HG03135 (cell line): ENCODE measurements at regions not wholly inside any gene's neighbourhood (a gene's known extent, or its start where the extent isn't known, plus 50 kb on each side); places are given as distances from the start of the nearest gene placed in this dataset.

ENCODE experiments used
- ATAC-seq: cut with Tn5 transposase; IDR thresholded peaks from one replicate; pipeline ENCODE4 v1.9.1; 2021; ENCODE audit warnings: mild to moderate bottlenecking, moderate library complexity; ENCODE audit not compliant: unreplicated experiment

DNA sequence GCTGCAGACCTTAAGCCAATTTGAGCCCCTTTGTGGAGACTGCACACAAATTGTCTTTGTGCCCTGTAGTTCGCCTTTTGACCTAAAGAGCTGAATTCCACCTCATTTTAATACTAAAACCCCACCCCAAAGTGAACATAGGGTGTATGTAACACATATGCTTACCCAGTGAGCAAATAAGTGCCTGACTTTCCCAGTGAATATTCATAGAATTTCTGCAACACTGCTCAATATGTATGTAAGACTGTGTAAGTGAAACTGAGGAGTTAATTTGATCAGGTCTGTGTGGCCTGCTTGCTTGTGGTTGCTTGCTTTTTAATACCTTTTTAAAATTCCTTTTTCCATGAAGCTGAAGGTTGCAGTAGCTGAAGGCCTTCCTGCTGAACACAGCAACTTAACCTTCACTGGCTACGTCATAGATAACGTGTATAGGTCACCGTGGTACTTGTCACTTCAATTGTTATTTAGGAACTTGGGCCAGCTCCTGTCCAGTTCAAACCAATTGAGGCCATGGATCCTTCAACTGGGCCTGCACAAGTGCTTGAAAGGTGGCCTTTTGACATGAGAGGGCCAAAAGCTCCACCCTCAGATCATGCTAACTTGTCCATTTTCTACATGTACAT lies 131.7 kb upstream of the BTBD3 start:
- ATAC-seq: no peak

DNA sequence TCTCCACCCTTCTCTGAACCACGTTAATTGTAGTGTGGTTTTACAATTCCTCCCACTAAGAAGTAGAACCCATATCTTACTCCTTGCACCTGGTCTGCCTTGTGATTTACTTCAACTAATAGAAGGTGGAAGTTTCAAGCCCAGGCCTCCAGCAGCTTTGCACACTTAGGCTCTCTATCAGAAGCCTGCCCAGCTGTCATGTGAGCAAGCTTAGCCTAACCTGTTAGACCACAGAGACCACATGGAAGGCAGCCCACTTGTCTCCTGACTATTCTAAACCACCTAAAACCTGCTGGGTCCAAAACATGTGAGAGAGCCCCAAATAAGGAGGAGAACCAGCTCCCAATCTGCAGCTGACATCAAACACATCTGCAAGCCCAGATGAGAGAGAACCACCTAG lies 127.6 kb upstream of the BTBD3 start:
- no peak for ATAC-seq

- ATAC-seq: no peak
Observed at GRCh38 chr20:11791316-11791715, 126.4 kb upstream of the BTBD3 start.

- no peak for ATAC-seq
Observed at GRCh38 chr20:11791835-11792567, 125.7 kb upstream of the BTBD3 start.

DNA sequence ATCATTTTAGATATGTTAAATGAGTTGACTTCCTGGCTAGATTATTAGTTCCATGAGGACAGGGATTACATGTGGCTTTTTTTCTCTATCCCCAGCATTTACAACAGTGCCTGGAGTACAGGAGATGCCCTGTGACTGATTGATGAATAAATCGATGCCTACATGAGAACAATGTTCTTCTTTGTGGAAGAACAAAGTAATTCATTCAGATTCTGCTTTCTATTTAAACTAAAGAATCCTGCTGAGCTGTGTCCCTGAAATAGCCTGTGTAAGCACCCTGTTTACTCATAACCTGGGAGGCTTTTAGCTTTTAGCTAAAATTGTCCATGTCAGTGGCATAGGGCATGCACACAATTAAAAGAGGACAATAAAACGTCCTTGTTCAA lies 125.1 kb upstream of the BTBD3 start:
- no peak for ATAC-seq

DNA sequence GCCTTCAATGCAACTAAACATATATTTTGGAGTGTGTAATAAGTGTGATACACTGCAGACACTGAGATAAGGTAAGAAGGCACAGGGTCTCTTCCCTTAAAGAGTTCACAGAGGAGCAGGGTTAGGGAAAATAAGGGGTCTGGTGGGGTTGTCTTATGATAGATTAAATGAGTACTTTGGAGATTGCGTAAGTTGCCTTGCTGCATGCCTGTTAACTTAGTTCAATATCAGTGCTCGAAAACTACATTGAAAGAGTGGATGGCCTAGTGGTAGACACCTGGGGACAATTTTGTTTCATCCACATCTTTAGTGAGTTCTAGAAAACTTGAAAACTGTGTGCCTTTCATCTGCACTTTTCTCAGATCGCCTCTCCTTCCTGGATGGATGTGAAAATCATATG lies 123.2 kb upstream of the BTBD3 start:
- ATAC-seq: no peak

DNA sequence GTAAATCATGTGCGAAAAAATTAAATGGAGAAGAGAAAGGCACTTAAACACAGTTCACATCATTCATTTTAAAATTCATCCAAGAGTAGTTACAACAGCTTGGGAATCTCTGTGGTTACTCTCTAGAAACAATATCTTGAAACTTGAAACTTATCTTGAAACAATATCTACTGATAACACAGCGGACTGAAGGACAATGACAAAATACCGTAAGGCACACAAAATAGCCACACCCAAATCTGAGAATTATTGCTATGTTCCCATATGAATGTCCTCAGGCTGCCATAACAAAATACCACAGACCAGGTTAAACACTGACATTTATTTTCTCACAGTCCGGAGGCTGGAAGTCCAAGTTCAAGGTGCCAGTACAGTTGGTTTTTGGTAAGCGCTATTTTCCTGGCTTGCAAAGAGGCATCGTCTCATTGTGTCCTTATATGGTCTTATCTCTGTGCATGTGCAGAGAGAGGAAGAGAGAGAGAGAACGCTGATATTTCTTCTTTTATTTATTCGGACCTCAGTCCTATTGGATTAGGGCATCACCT lies 122.5 kb upstream of the BTBD3 start:
- ATAC-seq: no peak

DNA sequence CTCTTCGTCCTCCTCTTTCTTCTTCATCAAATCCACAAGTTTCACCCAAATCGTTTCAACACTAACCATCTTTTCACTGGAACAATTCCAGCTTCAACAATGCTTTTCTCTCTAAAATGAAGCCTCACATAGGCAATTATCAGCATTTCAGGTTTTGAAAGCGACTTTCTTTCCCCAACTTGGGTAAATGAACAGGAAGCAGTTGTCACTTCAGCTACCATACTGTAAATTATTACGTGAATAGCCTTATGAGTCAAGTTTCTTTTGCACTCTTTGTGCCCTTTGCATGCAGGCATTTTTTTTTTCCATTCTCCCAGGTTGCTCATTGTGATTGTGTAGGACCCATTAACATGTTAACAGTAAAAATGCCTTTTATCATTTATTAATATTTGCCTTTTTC lies 121.7 kb upstream of the BTBD3 start:
- no peak for ATAC-seq

DNA sequence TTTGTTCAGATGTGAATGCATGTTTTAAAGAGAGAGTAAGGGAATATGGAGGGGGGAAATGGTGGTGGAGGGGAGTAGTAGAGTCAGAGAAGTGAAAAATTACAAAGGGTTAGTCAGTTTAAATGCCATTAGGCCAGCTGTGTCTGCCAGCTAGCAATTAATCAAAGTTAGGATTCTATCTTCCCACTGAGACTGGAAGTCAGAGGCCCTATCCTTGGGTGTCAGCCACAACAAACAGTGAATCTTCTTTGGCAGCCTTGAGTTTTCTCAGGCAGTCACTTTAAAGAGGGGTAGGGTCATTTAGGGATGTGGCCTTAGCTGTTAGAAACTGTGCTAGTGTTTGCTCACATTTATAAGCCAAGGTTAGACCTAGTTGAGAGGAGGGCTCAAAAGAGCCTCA lies 120.5 kb upstream of the BTBD3 start:
- ATAC-seq: no peak

DNA sequence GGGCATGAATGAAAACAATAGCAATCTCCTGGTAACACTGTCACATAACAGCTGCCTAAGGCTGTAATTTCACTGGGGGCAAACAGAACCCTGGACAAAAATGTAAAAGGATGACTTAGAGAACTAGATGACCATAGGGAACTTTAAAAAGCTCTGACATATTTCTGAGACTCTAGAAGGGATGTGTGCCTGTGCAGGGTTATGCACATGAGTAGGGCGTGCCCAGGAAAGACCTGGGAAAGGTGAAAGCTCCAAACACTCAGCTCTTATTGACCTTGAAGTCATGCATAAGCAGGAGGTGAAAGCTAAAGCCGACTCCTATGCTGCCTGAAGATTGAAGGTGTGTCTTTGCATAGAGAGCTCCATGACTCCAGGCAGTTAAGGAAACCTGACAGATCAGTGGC lies 118.4 kb upstream of the BTBD3 start:
- ATAC-seq: no peak

DNA sequence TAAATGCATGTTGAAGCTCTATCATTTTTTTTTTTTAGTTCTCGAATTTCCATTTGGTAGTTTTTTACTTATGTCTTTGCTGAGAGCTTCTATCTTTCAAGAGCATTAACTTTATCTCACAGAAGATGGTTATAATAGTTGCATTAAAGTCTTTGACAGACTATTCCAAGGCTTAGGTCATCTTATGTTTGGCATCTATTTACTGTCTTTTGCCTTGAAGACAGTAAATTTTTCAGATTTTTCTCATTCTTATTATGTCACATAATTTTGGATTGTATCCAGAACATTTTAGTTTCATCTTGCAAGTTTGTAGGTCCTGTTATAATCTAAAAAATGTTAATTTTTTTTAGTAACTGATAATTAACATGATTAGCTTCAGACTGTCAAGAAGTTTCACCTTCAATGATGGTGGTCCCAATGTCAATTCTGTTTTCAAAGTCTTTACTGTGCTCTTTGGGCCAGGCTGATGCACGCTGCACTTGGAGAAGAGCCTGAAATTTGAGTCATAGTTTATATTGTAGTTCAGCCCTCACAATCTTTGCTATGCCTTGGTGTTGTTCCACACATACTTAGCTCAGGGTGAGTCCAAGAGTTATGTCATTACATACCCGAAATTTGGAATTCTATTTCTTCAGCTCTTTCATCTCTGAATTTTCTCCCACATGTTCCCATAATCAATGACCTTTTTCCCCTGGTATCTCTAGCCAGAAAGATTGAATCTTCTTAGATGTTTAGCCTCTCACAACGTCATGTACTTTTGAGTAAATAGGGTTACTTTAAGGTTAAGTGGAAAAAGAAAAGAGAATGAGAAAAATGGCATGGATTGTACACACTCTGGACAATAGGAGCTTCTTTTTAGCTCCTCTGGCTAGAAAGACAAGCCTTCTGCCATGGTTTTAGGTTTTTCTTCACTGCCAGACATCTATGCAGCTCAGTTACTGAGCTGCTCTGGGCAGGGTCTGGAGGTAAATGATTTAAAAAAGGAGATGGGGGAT lies 110.3 kb upstream of the BTBD3 start:
- ATAC-seq: no peak

GRCh38 chr20:11808841-11809240 lies 108.9 kb upstream of the BTBD3 start:
- no peak for ATAC-seq

DNA sequence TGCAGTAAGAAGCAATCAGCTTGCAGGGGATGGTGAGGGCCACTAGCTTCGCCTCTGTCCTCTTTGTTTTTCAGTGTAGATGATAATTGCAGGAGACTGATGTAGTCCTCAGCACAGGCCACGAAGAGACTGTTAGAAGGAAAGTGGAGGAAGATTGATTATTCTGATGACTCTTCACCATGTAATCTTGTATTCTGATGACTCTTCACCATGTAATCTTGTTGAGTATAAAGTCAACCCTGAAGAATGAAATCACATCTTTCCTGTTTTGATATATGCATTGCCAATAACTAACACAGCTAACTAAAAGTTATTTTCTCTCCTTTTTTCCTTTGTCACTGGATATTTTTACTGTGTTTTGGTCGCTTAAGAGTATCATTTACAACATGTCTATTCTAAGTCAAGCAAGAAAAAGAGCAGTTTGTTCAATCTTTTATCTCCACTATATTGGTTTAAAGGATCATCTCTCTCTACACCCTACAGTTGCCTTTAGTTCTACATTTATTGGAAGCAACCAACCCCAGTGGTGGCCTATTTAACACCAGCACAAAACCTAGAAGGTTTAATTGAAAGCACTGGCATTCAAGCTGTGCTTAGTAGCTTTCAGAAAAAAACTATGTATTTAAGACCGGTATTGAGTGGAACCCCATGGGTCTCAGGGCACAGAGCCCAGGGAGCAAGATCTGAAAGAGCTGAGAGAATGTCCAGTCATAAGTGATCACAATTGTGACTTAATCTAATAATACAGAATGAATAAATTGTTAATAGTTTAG lies 107.2 kb upstream of the BTBD3 start:
- ATAC-seq: no peak

DNA sequence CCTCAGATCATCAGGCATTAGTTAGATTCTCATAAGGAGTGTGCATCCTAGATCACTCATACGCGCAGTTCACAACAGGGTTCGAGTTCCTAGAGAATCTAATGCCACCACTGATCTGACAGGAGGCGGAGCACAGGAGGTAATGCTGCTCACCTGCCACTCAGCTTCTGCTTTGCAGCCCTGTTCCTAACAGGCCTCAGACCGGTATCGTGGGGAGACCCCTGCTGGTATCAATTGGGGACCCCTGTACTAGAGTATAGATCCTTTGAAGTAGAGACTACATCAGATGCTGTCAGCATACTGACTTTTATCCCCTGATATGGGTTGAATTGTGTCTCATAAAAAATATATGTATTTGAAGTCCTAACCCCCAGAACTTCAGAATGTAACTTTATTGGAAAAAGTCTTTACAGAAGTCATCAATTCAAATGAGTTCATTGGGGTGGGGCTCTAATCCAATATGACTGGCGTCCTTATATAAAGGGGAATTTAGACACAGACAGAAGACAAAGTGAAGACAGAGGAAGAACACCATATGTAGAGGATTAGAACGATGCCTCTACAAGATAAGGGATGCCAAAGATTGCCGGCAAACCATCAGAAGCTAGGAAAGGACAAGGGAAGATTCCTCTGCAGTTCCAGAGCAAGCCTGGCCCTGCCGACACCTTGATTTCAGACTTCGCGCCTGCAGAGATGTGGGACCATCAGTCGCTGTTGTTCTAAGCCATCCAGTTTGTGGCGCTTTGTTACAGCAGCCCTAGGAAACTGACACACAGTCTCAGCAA lies 104.4 kb upstream of the BTBD3 start:
- ATAC-seq: no peak

- ATAC-seq: no peak
Observed at GRCh38 chr20:11814267-11814666, 103.4 kb upstream of the BTBD3 start.

DNA sequence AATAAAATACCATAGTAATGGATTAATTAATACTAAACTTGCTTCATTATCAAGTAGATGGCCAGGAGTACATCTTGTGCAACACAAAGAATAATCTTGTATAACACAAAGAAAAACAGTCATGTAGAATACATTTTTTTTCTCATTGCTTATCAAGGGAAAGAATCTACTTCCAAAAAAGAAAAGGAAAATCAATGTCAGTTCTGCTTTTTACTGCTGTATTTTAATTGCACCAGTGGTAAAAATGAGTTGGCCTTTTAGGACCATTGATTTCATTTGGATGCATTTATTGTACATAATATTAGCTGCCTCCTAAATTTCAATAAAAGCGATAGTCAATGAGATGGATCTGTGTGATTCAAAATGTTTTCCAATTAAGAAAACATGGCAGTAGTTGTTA lies 96.9 kb upstream of the BTBD3 start:
- no peak for ATAC-seq

GRCh38 chr20:11822540-11822794 lies 95.2 kb upstream of the BTBD3 start:
- no peak for ATAC-seq

- ATAC-seq: no peak
Observed at GRCh38 chr20:11826334-11826733, 91.4 kb upstream of the BTBD3 start.

DNA sequence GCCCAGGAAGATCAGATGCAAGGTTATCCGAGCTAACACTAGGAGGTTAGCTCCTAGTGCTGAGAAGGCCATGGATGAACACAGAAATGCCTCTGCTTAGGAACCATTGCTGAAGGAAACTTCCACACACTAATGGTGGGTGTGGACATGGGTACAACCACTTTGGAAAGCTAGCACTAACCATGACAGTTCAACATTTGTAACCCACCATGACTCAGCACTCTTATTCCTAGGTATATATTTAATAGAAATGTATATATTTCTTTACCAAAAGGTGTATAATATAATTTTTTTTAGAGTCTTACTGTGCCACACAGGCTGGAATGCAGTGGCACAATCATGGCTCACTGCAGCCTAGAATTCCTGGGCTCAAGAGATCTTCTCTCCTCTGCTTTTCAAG lies 85.3 kb upstream of the BTBD3 start:
- ATAC-seq: no peak

GRCh38 chr20:11832851-11833250 lies 84.8 kb upstream of the BTBD3 start:
- no peak for ATAC-seq
